Middle frontal gyrus (tissue), 1 donor: ENCODE measurements at regions not wholly inside any gene's neighbourhood (a gene's known extent, or its start where the extent isn't known, plus 50 kb on each side); places are given as distances from the start of the nearest gene placed in this dataset.

Experiments used
- DNase-seq: peaks from one replicate; pipeline ENCODE4 v3.0.0-alpha.2; 2015; ENCODE audit warnings: low spot score; ENCODE audit errors: extremely low spot score

DNA sequence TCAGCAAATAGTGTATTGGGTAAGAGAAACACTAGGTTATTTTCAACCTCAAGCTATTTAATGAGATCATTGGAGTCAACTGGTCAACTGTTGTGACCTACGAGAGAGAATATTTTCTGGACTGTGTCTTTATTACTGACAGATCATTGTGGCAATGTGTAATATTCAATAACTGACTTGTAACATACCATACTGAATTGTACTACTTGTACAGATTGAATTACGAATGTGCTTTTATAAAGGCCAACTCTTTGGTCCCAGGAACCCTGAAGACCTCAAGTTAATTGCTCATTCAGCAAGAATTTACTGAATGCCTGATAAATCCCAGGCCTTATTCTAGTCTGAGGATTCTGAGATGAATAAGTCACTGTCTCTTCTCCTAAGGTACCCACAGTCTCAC lies 56.1 kb upstream of the CAMK1G start:
- no peak for DNase-seq

DNA sequence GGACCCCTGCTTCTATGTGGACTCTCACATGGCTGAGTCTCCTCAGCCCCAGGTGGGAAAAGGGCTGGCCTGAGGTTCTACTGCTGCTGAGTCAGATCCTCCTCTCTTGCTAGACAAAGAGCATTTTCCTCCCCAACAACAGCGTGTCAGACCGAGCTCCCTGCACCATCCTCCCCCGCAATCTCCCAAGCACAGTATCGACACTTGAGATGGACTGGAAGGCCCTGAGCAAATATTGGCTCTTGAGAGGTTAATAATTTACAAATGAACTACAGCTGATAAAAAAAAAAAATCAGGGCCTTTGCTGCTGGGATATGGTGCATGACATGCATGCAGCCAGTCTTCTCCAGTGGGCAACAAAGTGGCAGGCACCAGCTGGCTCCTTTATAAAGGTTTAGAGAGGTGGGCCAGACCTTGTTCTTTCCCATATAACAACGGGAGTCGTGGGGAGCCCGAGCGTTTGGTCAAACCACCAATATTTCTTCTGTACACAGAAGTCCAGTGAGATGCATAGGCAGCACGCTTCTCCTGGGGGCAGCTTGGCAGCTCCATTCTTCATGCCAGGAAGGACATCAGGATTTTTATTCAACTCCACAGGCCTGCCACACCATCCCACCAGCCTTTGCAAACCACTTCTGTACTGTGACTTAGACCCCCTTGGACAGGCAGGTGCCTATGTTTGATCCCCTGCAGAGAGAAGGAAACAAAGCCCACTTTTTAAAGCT lies 55.4 kb upstream of the CAMK1G start:
- DNase-seq: no peak

DNA sequence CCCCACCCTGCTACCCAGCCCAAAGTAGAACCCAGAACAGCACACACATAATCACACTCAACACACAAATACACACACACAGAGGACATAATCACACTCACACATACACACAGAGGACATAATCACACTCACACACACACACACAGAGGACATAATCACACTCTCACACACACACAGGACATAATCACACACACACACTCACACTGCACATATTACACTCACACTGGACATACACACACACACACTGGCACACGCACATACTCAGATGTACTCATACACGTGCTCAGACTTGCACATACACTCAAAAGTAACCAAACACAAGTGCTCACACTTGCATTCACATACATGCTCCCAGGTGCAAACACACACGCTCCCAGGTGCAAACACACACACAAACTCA lies 54.3 kb upstream of the CAMK1G start:
- no peak for DNase-seq

DNA sequence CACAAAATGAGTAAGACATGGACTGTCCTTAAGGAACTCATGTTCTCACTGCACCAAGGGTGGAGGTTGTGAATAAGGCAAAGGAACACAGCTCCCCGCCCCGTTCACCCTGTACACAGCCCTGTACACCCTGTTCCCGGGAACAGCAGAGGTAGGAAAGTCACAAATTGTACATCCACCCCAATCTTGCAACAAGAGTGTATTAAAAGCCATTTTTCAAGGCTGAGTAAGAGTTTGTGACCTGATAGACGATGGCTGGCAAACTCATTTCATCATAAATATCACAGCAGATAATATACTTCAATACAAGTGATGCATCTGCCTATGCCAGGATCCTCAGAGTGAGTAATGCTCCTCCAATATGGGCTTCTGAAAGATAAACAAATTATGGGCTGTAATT lies 52.5 kb upstream of the CAMK1G start:
- no peak for DNase-seq

DNA sequence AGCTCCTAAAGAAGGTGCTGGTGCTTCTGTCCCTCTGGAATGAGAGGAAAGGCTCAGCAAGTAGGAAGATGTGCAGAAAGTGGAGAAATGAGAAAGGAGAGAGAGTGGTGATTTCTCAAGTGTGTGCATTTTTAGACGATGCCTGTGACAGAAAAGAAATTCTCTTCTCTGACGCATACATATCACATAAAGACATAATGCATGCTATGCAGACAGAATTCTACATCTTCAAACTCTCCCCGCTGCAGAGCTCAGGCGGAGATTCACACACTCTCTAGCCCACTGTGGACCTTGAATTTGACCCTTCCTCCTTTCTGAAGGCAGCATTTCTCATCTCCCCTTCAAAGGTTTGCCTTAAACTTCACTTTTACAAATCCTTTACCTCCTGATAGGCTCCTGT lies 52.0 kb upstream of the CAMK1G start:
- no peak for DNase-seq
